Natural killer cell (primary cell): ENCODE measurements at regions not wholly inside any gene's neighbourhood (a gene's known extent, or its start where the extent isn't known, plus 50 kb on each side); places are given as distances from the start of the nearest gene placed in this dataset.

ENCODE experiments used
- ATAC-seq, 3 donors: fragments of 150-1000 bp in 2 of 3; fragments of 200-7000 bp in 1 of 3; cut with Tn5 transposase; 1 replicate in 1 of 3; 2 replicates in 2 of 3; pipeline ENCODE4 v1.10.0; 2021; ENCODE audit warnings: mild to moderate bottlenecking in 2 of 3, moderate library complexity in 2 of 3
- DNase-seq, 2 donors: peaks; one replicate each; pipeline versions ENCODE4 v3.0.0 to v3.0.0-alpha.2; 2013 to 2021; ENCODE audit warnings: mixed read lengths in 1 of 2
- H3K27ac ChIP-seq: one replicate; pipeline ENCODE4 v1.5.1; 2013; ENCODE audit warnings: mild to moderate bottlenecking, low read length
- H3K27me3 ChIP-seq: one replicate; pipeline ENCODE4 v1.6.1; 2013; ENCODE audit warnings: low read length; ENCODE audit not compliant: control insufficient read depth, insufficient read depth
- H3K36me3 ChIP-seq: one replicate; pipeline ENCODE4 v1.6.1; 2013; ENCODE audit warnings: low read length; ENCODE audit not compliant: control insufficient read depth, insufficient read depth
- H3K4me1 ChIP-seq: one replicate; pipeline ENCODE4 v1.6.1; 2013; ENCODE audit warnings: low read length; ENCODE audit not compliant: control insufficient read depth, insufficient read depth
- H3K4me3 ChIP-seq: one replicate; pipeline ENCODE4 v1.5.1; 2013; ENCODE audit warnings: low read length
- H3K9me3 ChIP-seq: one replicate; pipeline ENCODE4 v1.6.1; 2013; ENCODE audit warnings: low read length; ENCODE audit not compliant: control insufficient read depth, insufficient read depth
- H3K27ac Mint-ChIP-seq, 2 donors: one replicate each; pipeline ENCODE4 v1.8.0; 2022; ENCODE audit warnings: mild to moderate bottlenecking in 2 of 2, mixed read lengths in 2 of 2, moderate library complexity in 1 of 2
- H3K27me3 Mint-ChIP-seq, 2 donors: one replicate each; pipeline ENCODE4 v1.8.0; 2022; ENCODE audit warnings: low read depth in 2 of 2, mixed read lengths in 2 of 2
- H3K36me3 Mint-ChIP-seq: one replicate; pipeline ENCODE4 v1.8.0; 2022; ENCODE audit warnings: mixed read lengths
- H3K4me1 Mint-ChIP-seq, 2 donors: one replicate each; pipeline ENCODE4 v1.8.0; 2022; ENCODE audit warnings: mixed read lengths in 2 of 2
- H3K4me3 Mint-ChIP-seq: one replicate; pipeline ENCODE4 v1.8.0; 2022; ENCODE audit warnings: mild to moderate bottlenecking, moderate library complexity, mixed read lengths
- H3K9me3 Mint-ChIP-seq, 2 donors: one replicate each; pipeline ENCODE4 v1.8.0; 2022; ENCODE audit warnings: mixed read lengths in 2 of 2
- WGBS: methylation state at CpG from one replicate; pipeline ENCODE4 v1.1.7; 2013; ENCODE audit warnings: missing lambda C conversion rate; ENCODE audit not compliant: insufficient coverage; 5-methylcytosine and 5-hydroxymethylcytosine counted together
- intact Hi-C: fragments of 100-400 bp; cut with micrococcal nuclease; formaldehyde crosslinking; loops from one replicate; pipeline ENCODE4 v1.14.2; 2022
- TF ChIP-seq, protein P1 (sequence below): fragments of 200-600 bp; IDR thresholded peaks from one replicate; pipeline ENCODE4 v1.8.0; 2022; ENCODE audit warnings: antibody characterized with exemption

DNA sequence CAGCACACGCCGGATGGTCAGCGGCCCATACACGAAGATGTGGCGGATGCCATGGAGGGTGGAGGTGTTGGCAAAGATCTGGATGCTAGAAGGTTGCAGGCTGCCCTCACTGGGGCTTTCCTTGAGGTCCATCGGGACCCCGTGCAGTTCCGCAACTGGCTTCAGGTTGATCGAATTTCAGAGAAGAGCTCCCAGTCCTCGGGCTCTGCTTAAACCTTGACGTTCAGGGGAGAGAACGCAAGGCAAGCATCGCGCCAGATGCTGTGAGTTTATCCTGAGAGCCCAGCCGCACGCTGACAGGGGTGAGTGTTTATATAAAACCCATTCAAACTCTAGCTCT lies 98.7 kb upstream of the CCL2 start:
- Histone ChIP-seq H3K4me3 (no peak overlapping the region), H3K4me1 (no peaks in the 10 kb centered on the region), H3K36me3 (no peaks in the 10 kb centered on the region), H3K9me3 (no peaks in the 10 kb centered on the region), H3K27ac (no peak overlapping the region), H3K27me3 (peaks cover 12% of the 10 kb centered on the region)
- Mint-ChIP-seq H3K27ac (no peak overlapping the region), H3K36me3 (no peaks in the 10 kb centered on the region), H3K4me1 (peaks cover 11 to 12% of the 10 kb centered on the region in 2 donors), H3K9me3 (no peaks in the 10 kb centered on the region), H3K4me3 (no peak overlapping the region), H3K27me3 (peaks cover 55 to 77% of the 10 kb centered on the region in 2 donors)
- TF ChIP-seq, protein P1, sequence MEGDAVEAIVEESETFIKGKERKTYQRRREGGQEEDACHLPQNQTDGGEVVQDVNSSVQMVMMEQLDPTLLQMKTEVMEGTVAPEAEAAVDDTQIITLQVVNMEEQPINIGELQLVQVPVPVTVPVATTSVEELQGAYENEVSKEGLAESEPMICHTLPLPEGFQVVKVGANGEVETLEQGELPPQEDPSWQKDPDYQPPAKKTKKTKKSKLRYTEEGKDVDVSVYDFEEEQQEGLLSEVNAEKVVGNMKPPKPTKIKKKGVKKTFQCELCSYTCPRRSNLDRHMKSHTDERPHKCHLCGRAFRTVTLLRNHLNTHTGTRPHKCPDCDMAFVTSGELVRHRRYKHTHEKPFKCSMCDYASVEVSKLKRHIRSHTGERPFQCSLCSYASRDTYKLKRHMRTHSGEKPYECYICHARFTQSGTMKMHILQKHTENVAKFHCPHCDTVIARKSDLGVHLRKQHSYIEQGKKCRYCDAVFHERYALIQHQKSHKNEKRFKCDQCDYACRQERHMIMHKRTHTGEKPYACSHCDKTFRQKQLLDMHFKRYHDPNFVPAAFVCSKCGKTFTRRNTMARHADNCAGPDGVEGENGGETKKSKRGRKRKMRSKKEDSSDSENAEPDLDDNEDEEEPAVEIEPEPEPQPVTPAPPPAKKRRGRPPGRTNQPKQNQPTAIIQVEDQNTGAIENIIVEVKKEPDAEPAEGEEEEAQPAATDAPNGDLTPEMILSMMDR: no peak
- no peak for ATAC-seq
- intact Hi-C loops: no loop called here
- 65% methylated on average over 14 of the region's 16 CpGs for WGBS
- DNase-seq: no peak

DNA sequence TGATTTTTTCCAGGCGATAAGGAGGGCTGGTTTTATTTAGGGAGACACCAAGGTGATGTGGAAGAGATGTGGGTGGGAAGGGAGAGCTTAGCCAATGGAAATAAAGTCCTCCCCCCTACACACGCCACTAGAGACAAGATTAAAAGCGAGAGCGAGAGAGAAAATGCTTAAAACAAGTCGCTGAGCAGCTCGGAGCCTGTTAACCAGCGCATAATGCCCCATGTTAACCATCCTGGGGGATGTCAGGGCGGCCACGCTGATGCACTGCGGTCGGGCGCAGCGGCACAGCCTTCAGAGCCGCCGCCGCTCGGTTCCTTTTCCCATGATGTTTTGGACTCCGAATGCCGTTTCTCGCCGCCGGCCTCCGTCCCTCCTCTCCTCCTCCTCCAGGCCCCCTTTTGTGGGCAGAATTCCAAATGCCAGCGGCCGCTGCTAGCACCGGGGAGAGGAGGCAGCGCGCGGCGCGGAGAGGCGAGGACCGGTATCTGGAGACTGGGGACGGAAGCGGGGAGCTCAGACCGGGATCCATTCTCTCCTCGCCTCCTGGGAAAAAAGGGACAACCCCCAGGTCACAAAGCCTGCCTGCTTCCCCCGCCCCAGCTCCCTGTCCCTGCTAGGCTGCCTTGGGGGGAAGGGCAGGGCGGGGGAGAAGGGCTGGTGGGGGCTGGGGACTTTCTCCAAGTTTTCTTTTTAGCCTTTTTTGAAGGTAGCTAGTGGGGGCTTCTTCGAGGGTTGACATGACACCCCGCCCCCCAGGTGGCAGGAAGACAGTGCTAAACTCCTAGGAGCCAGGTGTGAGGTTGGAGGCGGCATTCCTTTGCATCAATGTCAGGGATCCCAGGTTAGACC lies 98.1 kb upstream of the CCL2 start:
- peaks cover 11 to 12% of the 10 kb centered on the region in 2 donors for H3K4me1 Mint-ChIP-seq
- H3K9me3 ChIP-seq: no peaks in the 10 kb centered on the region
- no peak overlapping the region for H3K27ac ChIP-seq
- 7% methylated on average over 39 of the region's 42 CpGs for WGBS
- no peaks in the 10 kb centered on the region for H3K4me1 ChIP-seq
- intact Hi-C loops: no loop called here
- DNase-seq (no peak), ATAC-seq (no peak)
- no peaks in the 10 kb centered on the region for H3K36me3 ChIP-seq
- H3K27ac Mint-ChIP-seq: no peak overlapping the region
- peaks cover 12% of the 10 kb centered on the region for H3K27me3 ChIP-seq
- H3K9me3 Mint-ChIP-seq: no peaks in the 10 kb centered on the region
- no peak overlapping the region for H3K4me3 Mint-ChIP-seq
- H3K36me3 Mint-ChIP-seq: no peaks in the 10 kb centered on the region
- TF ChIP-seq, protein P1: no peak
- H3K27me3 Mint-ChIP-seq: peaks cover 60 to 83% of the 10 kb centered on the region in 2 donors
- no peak overlapping the region for H3K4me3 ChIP-seq

DNA sequence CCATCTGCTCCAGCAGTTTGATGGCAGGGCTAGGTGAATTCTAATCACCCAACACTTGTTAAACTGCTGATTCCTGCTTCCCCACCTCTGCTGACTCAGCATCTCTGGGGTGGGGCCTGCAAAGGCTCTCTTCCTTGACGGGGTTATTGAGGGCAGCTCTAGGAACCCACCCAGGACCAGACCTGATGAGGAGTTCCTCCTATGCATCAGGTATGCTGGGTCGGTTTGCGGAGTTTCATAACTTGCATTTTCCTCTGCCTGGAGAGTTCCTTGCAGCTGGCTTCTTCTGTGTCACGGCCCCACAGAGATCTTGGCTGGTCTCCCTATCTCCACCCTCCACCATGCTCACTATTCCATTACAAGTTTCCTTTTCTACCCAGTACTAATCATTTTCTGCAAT lies 93.4 kb upstream of the CCL2 start:
- DNase-seq (no peak), ATAC-seq (no peak)
- H3K4me1 Mint-ChIP-seq: peaks cover 5% of the 10 kb centered on the region in 2 donors
- intact Hi-C loops: no loop called here
- no peaks in the 10 kb centered on the region for H3K36me3 Mint-ChIP-seq
- H3K4me3 Mint-ChIP-seq: no peak overlapping the region
- Histone ChIP-seq H3K27me3 (peaks cover 4% of the 10 kb centered on the region), H3K4me3 (no peak overlapping the region), H3K4me1 (no peaks in the 10 kb centered on the region), H3K9me3 (no peaks in the 10 kb centered on the region), H3K27ac (no peak overlapping the region), H3K36me3 (no peaks in the 10 kb centered on the region)
- no peak overlapping the region for H3K27ac Mint-ChIP-seq
- no peaks in the 10 kb centered on the region for H3K9me3 Mint-ChIP-seq
- 51% methylated on average over 4 of the region's 4 CpGs for WGBS
- TF ChIP-seq, protein P1: no peak
- H3K27me3 Mint-ChIP-seq: peaks cover 40 to 65% of the 10 kb centered on the region in 2 donors

DNA sequence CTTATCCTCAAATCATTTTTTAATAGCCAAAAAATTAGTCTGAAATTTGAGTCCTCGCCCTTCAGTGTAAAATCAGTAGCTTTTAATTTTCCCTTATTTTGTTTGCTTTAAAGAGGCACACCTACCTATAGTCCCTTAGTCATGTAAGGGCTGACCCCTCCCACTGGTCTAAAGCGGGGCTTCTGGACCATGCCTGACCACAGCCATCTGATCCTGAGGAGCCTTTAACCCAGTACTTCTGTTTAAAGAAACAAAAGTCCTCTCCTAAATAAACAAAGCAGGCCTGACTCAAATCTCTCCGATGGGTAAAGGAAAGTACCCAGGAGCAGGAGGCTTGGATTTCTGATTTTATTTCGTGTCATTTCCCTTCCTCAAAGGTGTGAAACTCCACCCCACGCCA lies 92.0 kb upstream of the CCL2 start:
- Histone ChIP-seq H3K9me3 (no peaks in the 10 kb centered on the region), H3K4me3 (no peak overlapping the region), H3K27me3 (no peaks in the 10 kb centered on the region), H3K36me3 (no peaks in the 10 kb centered on the region), H3K27ac (no peak overlapping the region), H3K4me1 (no peaks in the 10 kb centered on the region)
- DNase-seq: no peak
- no peak for ATAC-seq
- TF ChIP-seq, protein P1: no peak
- Mint-ChIP-seq H3K27me3 (peaks cover 38 to 63% of the 10 kb centered on the region in 2 donors), H3K4me1 (peaks cover 5% of the 10 kb centered on the region in 2 donors), H3K27ac (no peak overlapping the region), H3K4me3 (no peak overlapping the region), H3K9me3 (no peaks in the 10 kb centered on the region), H3K36me3 (no peaks in the 10 kb centered on the region)
- intact Hi-C loops: no loop called here
- 76% methylated on average over 4 of the region's 5 CpGs for WGBS
